Keratinocyte (primary cell): ENCODE measurements at regions not wholly inside any gene's neighbourhood (a gene's known extent, or its start where the extent isn't known, plus 50 kb on each side); places are given as distances from the start of the nearest gene placed in this dataset.

Source experiments
- DNase-seq: peaks from one replicate; pipeline ENCODE4 v3.0.0-alpha.2; 2011; ENCODE audit warnings: low read depth, missing footprints, low spot score
- FAIRE-seq: peaks from 2 replicates; lab custom pipeline; 2011; peaks lifted over from hg19 to GRCh38; lab: Jason Lieb, UNC
- H2AFZ ChIP-seq: 2 replicates; pipeline ENCODE4 v1.6.0; 2012; ENCODE audit warnings: low read length, control low read depth, inconsistent platforms; ENCODE audit not compliant: control insufficient read depth
- H3K27ac ChIP-seq: 2 replicates; pipeline ENCODE4 v1.5.1; 2011; ENCODE audit warnings: low read length; ENCODE audit not compliant: control insufficient read depth, insufficient read depth
- H3K27me3 ChIP-seq: 3 replicates; pipeline ENCODE4 v1.6.0; 2011; ENCODE audit warnings: low read length; ENCODE audit not compliant: control insufficient read depth, insufficient read depth; ENCODE audit errors: extremely low read depth
- H3K36me3 ChIP-seq, 2 experiments: 2 replicates in 1 of 2; 3 replicates in 1 of 2; pipeline ENCODE4 v1.5.1; 2011; ENCODE audit warnings: low read length in 2 of 2, mild to moderate bottlenecking in 1 of 2; ENCODE audit not compliant: control insufficient read depth in 2 of 2, insufficient read depth in 2 of 2; ENCODE audit errors: extremely low read depth in 1 of 2
- H3K4me1 ChIP-seq: 3 replicates; pipeline ENCODE4 v1.5.1; 2011; ENCODE audit warnings: low read length; ENCODE audit not compliant: control insufficient read depth, insufficient read depth; ENCODE audit errors: extremely low read depth
- H3K4me2 ChIP-seq: 3 replicates; pipeline ENCODE4 v1.6.0; 2011; ENCODE audit warnings: low read depth, low read length; ENCODE audit not compliant: control insufficient read depth, insufficient read depth; ENCODE audit errors: extremely low read depth
- H3K4me3 ChIP-seq, 3 experiments: fragments of 200-600 bp in 1 of 3; sonication (generic) in 1 of 3; 2 replicates in 2 of 3; 3 replicates in 1 of 3; pipeline ENCODE4 v1.5.1; 2011 to 2016; ENCODE audit warnings: low read length in 3 of 3, mild to moderate bottlenecking in 3 of 3, control low read depth in 2 of 3, inconsistent platforms in 1 of 3, low read depth in 1 of 3, mixed read lengths in 1 of 3, mixed run types in 1 of 3, moderate library complexity in 1 of 3; ENCODE audit not compliant: control insufficient read depth in 2 of 3, insufficient read depth in 2 of 3; ENCODE audit errors: extremely low read depth in 1 of 3
- H3K79me2 ChIP-seq: 2 replicates; pipeline ENCODE4 v1.6.0; 2012; ENCODE audit warnings: low read length; ENCODE audit not compliant: control insufficient read depth, insufficient read depth
- H3K9ac ChIP-seq: 3 replicates; pipeline ENCODE4 v1.6.0; 2011; ENCODE audit warnings: low read length; ENCODE audit not compliant: control insufficient read depth, insufficient read depth; ENCODE audit errors: extremely low read depth
- H3K9me1 ChIP-seq: 3 replicates; pipeline ENCODE4 v1.6.0; 2011; ENCODE audit warnings: low read length; ENCODE audit not compliant: control insufficient read depth, insufficient read depth; ENCODE audit errors: extremely low read depth
- H3K9me3 ChIP-seq: 2 replicates; pipeline ENCODE4 v1.5.1; 2012; ENCODE audit warnings: low read depth, low read length; ENCODE audit not compliant: control insufficient read depth
- H4K20me1 ChIP-seq: 3 replicates; pipeline ENCODE4 v1.6.0; 2011; ENCODE audit warnings: low read length; ENCODE audit not compliant: control insufficient read depth, insufficient read depth; ENCODE audit errors: extremely low read depth
- CTCF ChIP-seq, 3 experiments: IDR thresholded peaks in 1 of 3; conservative IDR thresholded peaks in 1 of 3; optimal IDR thresholded peaks in 1 of 3; 2 replicates in 2 of 3; 3 replicates in 1 of 3; pipeline versions ENCODE3 to v1.5.1; 2011; ENCODE audit warnings: low read length in 3 of 3, mild to moderate bottlenecking in 3 of 3, moderate library complexity in 2 of 3, control low read depth in 1 of 3, inconsistent platforms in 1 of 3; ENCODE audit not compliant: insufficient read depth in 2 of 3; ENCODE audit errors: extremely low read depth in 1 of 3
- EZH2 ChIP-seq: IDR thresholded peaks from one replicate; pipeline ENCODE4 v1.6.1; 2012; ENCODE audit warnings: inconsistent platforms, mild to moderate bottlenecking, low read length, moderate library complexity
- dilution Hi-C: fragments of 300-500 bp; cut with MboI; formaldehyde crosslinking; loops from one replicate; pipeline ENCODE4 v1.7.0; 2020; ENCODE audit warnings: low sequenced_read_pairs; ENCODE audit not compliant: extremely low pct_ligation_motif_present

GRCh38 chr2:226185616-226186211 is 613.9 kb downstream of the IRS1 start:
- peak overlapping the region; percentile 87 for H2AFZ ChIP-seq
- H3K9me1 ChIP-seq: no peaks in the 10 kb centered on the region
- peak overlapping the region in 2 of 3 experiments; percentile 10 to 45 for H3K4me3 ChIP-seq
- peaks cover 21% of the 10 kb centered on the region for H3K4me1 ChIP-seq
- no peaks in the 10 kb centered on the region for H3K36me3 ChIP-seq
- H3K4me2 ChIP-seq: peak overlapping the region; percentile 84
- H3K79me2 ChIP-seq: no peaks in the 10 kb centered on the region
- peaks cover 2% of the 10 kb centered on the region for H3K9me3 ChIP-seq
- dilution Hi-C loops: no loop called here
- DNase-seq (peak; percentile 28), FAIRE-seq (peak; percentile 93)
- no peaks in the 10 kb centered on the region for H3K27me3 ChIP-seq
- H3K27ac ChIP-seq: peak overlapping the region; percentile 88
- no peaks in the 10 kb centered on the region for H4K20me1 ChIP-seq
- H3K9ac ChIP-seq: peak overlapping the region; percentile 60
- TF ChIP-seq CTCF (optimal IDR thresholded peaks at IDR 0.05 in 1 of 3, IDR thresholded peaks at IDR 0.05 in 1 of 3, conservative IDR thresholded peaks at IDR 0.05 in 1 of 3; ENCODE audit: extremely low read depth in 1 of 3, insufficient read depth in 2 of 3, low read length in 3 of 3) (no peak), EZH2 (no peak)

- dilution Hi-C loops: no loop called here
- Histone ChIP-seq H3K4me3 (peak overlapping the region in 2 of 3 experiments; percentile 10 to 45), H3K9me1 (no peaks in the 10 kb centered on the region), H3K27ac (peak overlapping the region; percentile 88), H3K4me2 (peak overlapping the region; percentile 84), H3K9me3 (peaks cover 8% of the 10 kb centered on the region), H3K4me1 (peaks cover 21% of the 10 kb centered on the region), H4K20me1 (no peaks in the 10 kb centered on the region), H3K27me3 (no peaks in the 10 kb centered on the region), H3K9ac (peak overlapping the region; percentile 60), H2AFZ (no peak overlapping the region), H3K36me3 (no peaks in the 10 kb centered on the region), H3K79me2 (no peaks in the 10 kb centered on the region)
- FAIRE-seq (peak; percentile 23), DNase-seq (no peak)
- TF ChIP-seq CTCF (optimal IDR thresholded peaks at IDR 0.05 in 1 of 3, IDR thresholded peaks at IDR 0.05 in 1 of 3, conservative IDR thresholded peaks at IDR 0.05 in 1 of 3; ENCODE audit: extremely low read depth in 1 of 3, insufficient read depth in 2 of 3, low read length in 3 of 3): no peak
- no peak for TF ChIP-seq EZH2
These were observed 614.5 kb downstream of the IRS1 start for GRCh38 chr2:226184940-226185615.
